ENCODE measurements at regions not wholly inside any gene's neighbourhood (a gene's known extent, or its start where the extent isn't known, plus 50 kb on each side); places are given as distances from the start of the nearest gene placed in this dataset.

GRCh38 chr15:92714477-92715401 lies 59.2 kb upstream of the FAM174B start:
- WGBS, 2 experiments (ENCODE audit: extremely low coverage in 2 of 2, insufficient read length in 1 of 2) = 0% methylated on average over 19 of the region's 62 CpGs; no CpG with 5 or more reads in 1 of the 2 experiments
- ATAC-seq (ENCODE audit: low read depth) = peak; percentile 94
- no peaks in the 10 kb centered on the region for H3K36me3 ChIP-seq (ENCODE audit: control insufficient read depth, insufficient read depth, low read length)
- no peak overlapping the region for H2BK15ac ChIP-seq (ENCODE audit: low read depth, low read length)
- H4K20me1 ChIP-seq (ENCODE audit: insufficient read depth, low read length) = no peaks in the 10 kb centered on the region
- dilution Hi-C loops (cut with HindIII; ENCODE audit: low sequenced_read_pairs, unreplicated experiment) = no loop called here
- peak overlapping the region; percentile 92 for H2AFZ ChIP-seq (replicated peaks; ENCODE audit: low read length, poor library complexity)
- no peak overlapping the region for H3K14ac ChIP-seq (replicated peaks; ENCODE audit: low read depth, low read length)
- H2BK120ac ChIP-seq (ENCODE audit: low read depth, low read length) = no peak overlapping the region
- H3K9me3 ChIP-seq (ENCODE audit: control insufficient read depth, insufficient read depth, low read length) = no peaks in the 10 kb centered on the region; the same call in 1 of the 2 replicates
- no peak overlapping the region for H3K56ac ChIP-seq (ENCODE audit: extremely low read depth, insufficient read depth, low read length)
- H3K27ac ChIP-seq (ENCODE audit: insufficient read depth, low read length) = no peak overlapping the region
- no peak overlapping the region for H4K5ac ChIP-seq (ENCODE audit: low read depth, low read length)
- H3K27me3 ChIP-seq (ENCODE audit: control insufficient read depth, insufficient read depth, low read length) = no peaks in the 10 kb centered on the region; the same call in 1 of the 2 replicates
- no TSS peak for BruUV-seq (replicated peaks)
- no peak overlapping the region for H3K4ac ChIP-seq (ENCODE audit: low read depth, low read length)
- peak; percentile 66 for DNase-seq
- H3K9ac ChIP-seq (ENCODE audit: low read depth, low read length) = peak overlapping the region; percentile 35; the same call in 1 of the 2 replicates
- no peak overlapping the region for H2BK20ac ChIP-seq (ENCODE audit: low read depth, low read length)
- in situ Hi-C loops (cut with MboI; ENCODE audit: low sequenced_read_pairs) = loop anchor here (5.0 to 25.0 kb wide), 2 partner anchors 622 to 877 kb away; no protein-coding TSS in a partner anchor
- no peak overlapping the region for H2AK5ac ChIP-seq (ENCODE audit: low read depth, low read length)
- H3K18ac ChIP-seq (ENCODE audit: low read depth, low read length) = no peak overlapping the region; the same call in 1 of the 2 replicates
- H3K4me1 ChIP-seq (ENCODE audit: control insufficient read depth, insufficient read depth, low read length) = no peaks in the 10 kb centered on the region; the same call in 1 of the 2 replicates
- no peaks in the 10 kb centered on the region for H3K79me1 ChIP-seq (ENCODE audit: low read depth in 1 of 2, low read length in 2 of 2)
- H4K8ac ChIP-seq (ENCODE audit: low read depth in 2 of 2, low read length in 2 of 2) = peak overlapping the region in 1 of 2 experiments; percentile 40; a peak in 1 of 4 replicates
- no peak overlapping the region for H4K91ac ChIP-seq (ENCODE audit: insufficient read depth, low read depth, low read length)
- intact Hi-C loops (cut with micrococcal nuclease) = loop anchor here (1.0 to 10.0 kb wide), 5 partner anchors 100 to 1010 kb away; no protein-coding TSS in a partner anchor
- H3K4me3 ChIP-seq (ENCODE audit: insufficient read depth, low read depth, low read length) = peak overlapping the region; percentile 50
- peak; percentile 81 for TF ChIP-seq RAD21 (IDR thresholded peaks at IDR 0.05; ENCODE audit: low read length)
- TF ChIP-seq SMC3 (IDR thresholded peaks at IDR 0.05; ENCODE audit: low read depth, low read length) = peak; percentile 78
- no peak for TF ChIP-seq CEBPB (IDR thresholded peaks at IDR 0.05; ENCODE audit: low read depth, low read length)
- peak; percentile 90 for TF ChIP-seq CTCF (conservative IDR thresholded peaks at IDR 0.05; ENCODE audit: low read depth, low read length)
- no peak for TF ChIP-seq POLR2A (IDR thresholded peaks at IDR 0.05; ENCODE audit: low read depth, low read length)
- TF ChIP-seq MXI1 (IDR thresholded peaks at IDR 0.05; ENCODE audit: borderline replicate concordance, low read depth, low read length) = no peak
- ChIA-PET POLR2A (ENCODE audit: unreplicated experiment) (no interaction called here), CTCF (interaction anchor here (0.5 to 1.9 kb wide), 10 partner anchors 9 to 1405 kb away, joined by 3 to 10 read pairs (median 4); no protein-coding TSS in a partner anchor)
- H3K4me2 ChIP-seq (ENCODE audit: low read depth, low read length) = peak overlapping the region; percentile 88
- peak overlapping the region; percentile 45 for H3K23ac ChIP-seq (ENCODE audit: low read depth, low read length)
- H3K9me1 ChIP-seq (ENCODE audit: insufficient read depth, low read length) = no peaks in the 10 kb centered on the region
- H2BK5ac ChIP-seq (ENCODE audit: low read depth, low read length, poor library complexity, severe bottlenecking) = no peak overlapping the region
- H2AK9ac ChIP-seq (replicated peaks; ENCODE audit: low read depth, low read length, poor library complexity) = peak overlapping the region; percentile 72
